Activated T-cell treated with anti-CD3 and anti-CD28 coated beads, Interleukin-2, amount 50 U/mL, for 4 hours (primary cell): ENCODE measurements at regions not wholly inside any gene's neighbourhood (a gene's known extent, or its start where the extent isn't known, plus 50 kb on each side); places are given as distances from the start of the nearest gene placed in this dataset.

Experiments
- ATAC-seq, 2 donors: fragments of 200-7000 bp; cut with Tn5 transposase; one replicate each; pipeline ENCODE4 v1.10.0; 2021
- DNase-seq: peaks from one replicate; pipeline ENCODE4 v3.0.0-alpha.2; 2020
- H3K27me3 Mint-ChIP-seq: one replicate; pipeline ENCODE4 v1.8.0; 2021; ENCODE audit warnings: low read depth, mixed read lengths
- H3K36me3 Mint-ChIP-seq: one replicate; pipeline ENCODE4 v1.8.0; 2022; ENCODE audit warnings: mixed read lengths; ENCODE audit not compliant: insufficient read depth
- H3K4me1 Mint-ChIP-seq: one replicate; pipeline ENCODE4 v1.8.0; 2021; ENCODE audit warnings: low read depth, mixed read lengths
- H3K4me3 Mint-ChIP-seq: one replicate; pipeline ENCODE4 v1.8.0; 2021; ENCODE audit warnings: mild to moderate bottlenecking, moderate library complexity, mixed read lengths
- H3K9me3 Mint-ChIP-seq: one replicate; pipeline ENCODE4 v1.8.0; 2021; ENCODE audit warnings: mixed read lengths

DNA sequence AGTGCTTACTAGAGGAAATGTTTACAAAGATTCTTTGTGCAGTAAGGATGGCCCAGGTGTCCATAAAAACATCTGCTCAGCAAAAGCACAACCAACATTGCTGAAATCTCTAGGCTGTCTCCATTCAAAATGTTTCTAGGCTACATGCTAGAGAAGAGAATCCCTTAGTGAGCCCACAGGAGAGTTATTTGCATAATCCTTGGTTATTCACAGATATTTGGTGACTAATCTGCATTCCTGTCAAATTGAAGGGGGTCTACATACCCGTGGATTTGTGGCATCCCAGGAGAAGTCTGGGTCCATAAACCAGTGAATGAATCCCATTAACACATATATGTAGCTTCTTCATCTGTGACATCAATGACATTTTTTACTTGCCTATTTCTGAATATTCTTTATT, 261.3 kb upstream of the ESRRG start:
- Mint-ChIP-seq H3K9me3 (peaks cover 4% of the 10 kb centered on the region), H3K4me1 (no peaks in the 10 kb centered on the region), H3K36me3 (no peaks in the 10 kb centered on the region), H3K27me3 (no peaks in the 10 kb centered on the region), H3K4me3 (no peak overlapping the region)
- no peak for DNase-seq
- no peak for ATAC-seq

DNA sequence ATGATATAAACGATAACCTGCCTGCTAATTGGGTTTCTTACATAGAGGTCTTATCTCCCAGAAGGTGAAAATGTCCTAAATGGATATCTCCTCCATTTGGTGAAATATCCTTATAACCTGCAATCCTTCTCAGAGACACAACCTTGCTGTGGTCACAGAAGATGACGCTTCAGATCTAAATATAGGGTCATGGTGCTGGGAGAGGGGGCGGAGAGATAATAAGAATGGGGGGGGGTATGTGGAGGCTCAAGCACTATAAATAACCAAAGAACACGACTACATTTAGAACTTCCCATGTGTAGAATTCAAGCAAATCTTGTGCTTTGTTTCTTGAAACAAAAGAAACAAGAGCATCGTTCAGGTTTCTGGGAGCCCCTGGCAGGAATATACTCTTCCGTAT, 260.6 kb upstream of the ESRRG start:
- Mint-ChIP-seq H3K4me1 (no peaks in the 10 kb centered on the region), H3K27me3 (no peaks in the 10 kb centered on the region), H3K36me3 (no peaks in the 10 kb centered on the region), H3K4me3 (no peak overlapping the region), H3K9me3 (peaks cover 3% of the 10 kb centered on the region)
- DNase-seq: no peak
- no peak for ATAC-seq

DNA sequence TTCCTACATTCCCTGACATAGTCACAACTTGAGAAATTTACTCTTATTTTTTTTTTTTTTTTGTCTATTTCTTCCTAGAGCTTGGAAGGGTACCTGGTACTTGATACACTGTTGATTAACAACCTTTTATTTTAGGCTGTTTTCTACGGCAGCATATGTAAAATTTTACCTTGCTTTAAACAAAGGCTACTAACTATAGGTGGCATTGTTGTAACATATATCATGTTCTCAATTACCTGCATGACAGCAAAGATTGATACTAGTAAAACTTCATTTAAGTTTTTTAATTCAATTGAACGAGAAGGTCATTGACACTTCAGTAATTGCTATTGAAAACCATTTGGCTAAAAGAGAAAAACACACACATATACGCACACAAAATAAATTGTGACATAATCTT, 238.3 kb upstream of the ESRRG start:
- Mint-ChIP-seq H3K36me3 (no peaks in the 10 kb centered on the region), H3K4me3 (no peak overlapping the region), H3K9me3 (peaks cover 6% of the 10 kb centered on the region), H3K4me1 (no peaks in the 10 kb centered on the region), H3K27me3 (no peaks in the 10 kb centered on the region)
- ATAC-seq (no peak), DNase-seq (no peak)

DNA sequence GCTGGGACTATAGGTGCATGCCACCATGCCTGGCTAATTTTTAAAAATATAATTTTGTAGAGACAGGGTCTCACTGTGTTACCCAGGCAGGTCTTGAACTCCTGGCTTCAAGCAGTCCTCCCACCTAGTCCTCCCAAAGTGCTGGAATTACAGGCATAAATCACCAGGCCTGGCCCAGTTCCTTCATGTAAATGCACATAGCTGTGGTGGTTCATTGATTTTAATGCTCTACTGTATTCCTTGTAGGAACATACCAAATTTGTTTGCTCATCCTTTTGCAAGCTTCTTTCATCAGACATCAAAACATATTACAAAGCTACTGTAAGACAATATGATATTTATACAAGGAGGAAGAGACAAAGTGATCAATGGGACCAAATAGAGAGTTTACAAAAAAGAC, 237.5 kb upstream of the ESRRG start:
- no peaks in the 10 kb centered on the region for H3K36me3 Mint-ChIP-seq
- H3K27me3 Mint-ChIP-seq: no peaks in the 10 kb centered on the region
- H3K4me3 Mint-ChIP-seq: no peak overlapping the region
- H3K9me3 Mint-ChIP-seq: peaks cover 6% of the 10 kb centered on the region
- no peaks in the 10 kb centered on the region for H3K4me1 Mint-ChIP-seq
- DNase-seq (no peak), ATAC-seq (no peak)

DNA sequence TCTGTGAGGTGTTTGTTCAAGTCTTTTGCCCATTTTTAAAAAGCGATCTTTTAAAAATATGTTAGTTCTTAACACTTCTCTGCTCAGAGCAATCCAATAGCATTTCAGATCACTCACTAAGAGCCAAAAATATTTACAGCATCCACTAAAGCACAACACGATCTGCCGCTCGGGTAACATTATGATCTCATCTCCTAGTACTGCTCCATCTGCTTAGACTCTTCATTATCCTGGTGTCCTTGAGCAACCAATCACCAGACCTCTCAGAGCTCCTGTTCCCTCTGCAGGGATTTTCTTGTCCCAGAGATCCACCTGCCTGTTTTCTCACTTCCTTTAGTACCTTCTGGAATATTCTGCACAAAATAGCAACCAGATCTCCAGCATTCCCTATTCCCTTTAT, 235.3 kb upstream of the ESRRG start:
- H3K4me1 Mint-ChIP-seq: no peaks in the 10 kb centered on the region
- ATAC-seq: no peak
- no peak for DNase-seq
- peaks cover 9% of the 10 kb centered on the region for H3K9me3 Mint-ChIP-seq
- no peaks in the 10 kb centered on the region for H3K27me3 Mint-ChIP-seq
- no peak overlapping the region for H3K4me3 Mint-ChIP-seq
- H3K36me3 Mint-ChIP-seq: no peaks in the 10 kb centered on the region

DNA sequence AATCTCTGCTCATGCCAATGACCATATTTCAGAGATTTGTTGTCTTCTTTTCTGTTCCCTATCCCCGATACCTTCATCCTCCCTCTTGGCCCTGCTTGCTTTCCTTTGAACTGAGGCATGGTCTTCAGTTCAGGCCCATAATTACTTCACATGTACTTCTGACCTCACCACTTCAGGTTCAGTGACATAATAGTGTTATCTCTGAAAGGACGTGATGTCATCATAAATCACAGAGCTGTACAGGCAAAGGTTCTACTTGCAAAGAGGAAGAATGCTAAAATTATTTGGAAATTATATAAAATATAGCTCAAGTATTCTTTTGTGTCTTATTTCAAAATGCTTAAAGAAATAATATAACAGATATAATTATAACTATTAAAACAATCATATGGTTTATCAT, 230.3 kb upstream of the ESRRG start:
- H3K36me3 Mint-ChIP-seq: no peaks in the 10 kb centered on the region
- H3K4me3 Mint-ChIP-seq: no peak overlapping the region
- H3K27me3 Mint-ChIP-seq: no peaks in the 10 kb centered on the region
- no peak for ATAC-seq
- H3K9me3 Mint-ChIP-seq: peaks cover 9% of the 10 kb centered on the region
- DNase-seq: no peak
- H3K4me1 Mint-ChIP-seq: no peaks in the 10 kb centered on the region

DNA sequence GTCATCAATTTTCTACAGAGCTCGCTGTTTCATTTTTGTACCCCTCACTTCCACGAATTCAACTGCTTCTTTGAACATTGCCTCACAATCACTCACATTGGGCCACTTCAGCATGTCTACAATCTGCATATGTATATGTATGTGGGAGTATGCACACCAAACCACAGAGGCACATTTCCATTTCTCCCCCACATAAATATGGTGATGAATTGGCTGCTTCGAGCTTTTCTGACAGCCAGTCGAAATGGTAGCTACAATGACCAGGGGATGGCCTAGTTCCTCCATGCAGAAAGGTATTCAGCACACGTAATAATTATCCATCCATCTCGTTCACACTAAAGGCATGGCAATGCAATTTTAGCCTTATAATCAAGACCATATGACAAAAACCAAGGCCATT, 229.6 kb upstream of the ESRRG start:
- Mint-ChIP-seq H3K27me3 (no peaks in the 10 kb centered on the region), H3K4me1 (no peaks in the 10 kb centered on the region), H3K36me3 (no peaks in the 10 kb centered on the region), H3K9me3 (peaks cover 9% of the 10 kb centered on the region), H3K4me3 (no peak overlapping the region)
- no peak for DNase-seq
- ATAC-seq: no peak

DNA sequence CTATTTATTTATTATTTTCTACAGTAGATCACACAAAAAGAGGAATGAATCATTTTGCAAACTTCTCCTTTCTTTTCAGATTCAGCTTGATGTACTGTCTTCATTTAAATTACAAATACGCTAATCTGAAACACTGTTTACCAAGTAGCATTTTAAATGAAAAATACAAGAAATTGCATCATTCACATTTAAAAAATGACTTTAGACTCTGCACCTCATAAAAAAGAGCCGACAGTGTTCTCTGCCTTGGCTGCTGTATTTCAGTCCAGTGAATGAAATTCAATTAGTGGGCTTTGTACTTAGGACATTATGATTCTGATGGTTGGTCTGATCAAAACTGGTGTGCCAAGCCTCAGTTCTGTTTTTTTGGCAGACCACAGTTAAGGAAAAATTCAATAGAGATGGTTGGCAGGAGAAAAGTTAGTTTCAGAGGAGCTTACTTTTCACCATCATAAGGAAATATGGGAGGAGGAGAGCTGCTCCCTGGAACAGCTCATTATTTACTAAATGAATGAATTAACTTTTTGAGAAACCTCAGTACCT, 222.4 kb upstream of the ESRRG start:
- Mint-ChIP-seq H3K4me1 (no peaks in the 10 kb centered on the region), H3K27me3 (no peaks in the 10 kb centered on the region), H3K36me3 (no peaks in the 10 kb centered on the region)

DNA sequence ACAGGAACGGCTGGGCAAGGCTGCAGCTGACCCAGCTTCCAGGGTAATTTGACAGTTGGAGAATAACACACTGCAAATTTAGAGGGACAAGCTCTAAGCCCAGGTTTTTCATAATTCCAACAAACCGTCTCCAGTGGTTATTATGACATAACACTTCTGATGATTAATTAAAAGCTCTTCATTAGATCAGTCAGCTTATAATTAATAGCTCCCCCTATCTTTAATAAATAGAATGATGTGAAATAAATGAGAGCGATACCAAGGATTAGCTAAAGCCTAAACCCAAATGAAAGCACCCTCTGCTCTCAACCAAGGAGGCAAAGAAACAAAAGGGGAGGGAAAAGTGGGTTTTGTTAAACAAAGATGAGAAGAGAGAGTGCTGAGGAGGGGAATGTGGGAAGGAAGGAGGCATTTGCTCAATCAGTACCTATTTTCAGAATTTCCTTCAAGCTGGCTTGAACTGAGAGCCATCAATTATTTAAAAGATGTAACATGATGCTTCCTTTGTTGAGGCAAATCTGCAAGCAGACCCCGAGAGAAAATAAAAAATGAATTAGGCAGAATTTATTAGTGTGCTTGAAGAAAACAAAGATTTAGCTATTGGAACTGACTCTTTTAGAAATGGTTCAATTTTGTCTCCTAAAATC, 221.8 kb upstream of the ESRRG start:
- H3K36me3 Mint-ChIP-seq: no peaks in the 10 kb centered on the region
- ATAC-seq: no peak
- no peak overlapping the region for H3K4me3 Mint-ChIP-seq
- DNase-seq: no peak
- no peaks in the 10 kb centered on the region for H3K4me1 Mint-ChIP-seq
- H3K27me3 Mint-ChIP-seq: no peaks in the 10 kb centered on the region
- H3K9me3 Mint-ChIP-seq: peaks cover 3% of the 10 kb centered on the region

More for the DNA sequence above, 222.4 kb upstream of the ESRRG start:
- DNase-seq (no peak), ATAC-seq (no peak)
- peaks cover 3% of the 10 kb centered on the region for H3K9me3 Mint-ChIP-seq
- H3K4me3 Mint-ChIP-seq: no peak overlapping the region

DNA sequence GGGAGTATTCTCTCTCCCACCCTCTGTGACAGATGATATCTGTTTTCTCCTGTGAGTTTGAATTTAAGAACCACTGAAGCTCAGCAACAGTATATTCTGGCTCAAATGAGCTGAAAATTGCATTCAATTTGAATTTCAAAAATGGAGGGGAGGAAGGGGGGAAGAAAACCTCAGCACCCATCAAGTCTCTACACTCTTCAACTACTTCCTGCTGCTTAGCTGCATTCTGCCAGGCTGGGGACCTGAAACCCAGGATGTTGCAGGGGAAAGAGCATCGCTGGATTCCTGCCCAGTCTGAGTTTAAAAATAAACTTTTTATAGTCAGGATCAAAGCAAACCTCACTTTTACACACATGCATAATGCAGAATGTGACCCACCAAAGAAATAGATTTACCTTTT, 214.3 kb upstream of the ESRRG start:
- ATAC-seq (no peak), DNase-seq (no peak)
- H3K27me3 Mint-ChIP-seq: no peaks in the 10 kb centered on the region
- H3K9me3 Mint-ChIP-seq: peaks cover 4% of the 10 kb centered on the region
- no peak overlapping the region for H3K4me3 Mint-ChIP-seq
- H3K4me1 Mint-ChIP-seq: no peaks in the 10 kb centered on the region
- H3K36me3 Mint-ChIP-seq: no peaks in the 10 kb centered on the region

DNA sequence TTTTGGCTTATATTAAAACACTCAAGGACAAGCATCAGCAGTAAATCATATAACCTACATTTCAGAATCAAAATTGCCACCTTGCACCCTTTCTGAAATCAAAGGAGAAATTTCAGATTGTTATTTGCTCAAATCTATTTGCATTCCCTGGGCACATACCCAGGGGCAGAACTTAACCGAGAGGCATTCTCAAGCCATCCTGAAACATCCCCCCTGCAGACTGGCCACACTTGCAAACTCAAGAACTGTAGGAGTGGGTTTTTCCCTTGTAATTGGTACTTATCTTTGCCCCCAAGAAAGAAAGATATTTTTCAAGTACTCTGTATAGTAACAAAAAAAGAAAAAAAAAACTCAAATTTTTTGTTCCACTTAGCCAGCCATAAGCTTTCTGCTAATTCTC, 213.6 kb upstream of the ESRRG start:
- Mint-ChIP-seq H3K4me3 (no peak overlapping the region), H3K36me3 (no peaks in the 10 kb centered on the region), H3K9me3 (peaks cover 4% of the 10 kb centered on the region), H3K4me1 (no peaks in the 10 kb centered on the region), H3K27me3 (no peaks in the 10 kb centered on the region)
- ATAC-seq: no peak
- DNase-seq: no peak

DNA sequence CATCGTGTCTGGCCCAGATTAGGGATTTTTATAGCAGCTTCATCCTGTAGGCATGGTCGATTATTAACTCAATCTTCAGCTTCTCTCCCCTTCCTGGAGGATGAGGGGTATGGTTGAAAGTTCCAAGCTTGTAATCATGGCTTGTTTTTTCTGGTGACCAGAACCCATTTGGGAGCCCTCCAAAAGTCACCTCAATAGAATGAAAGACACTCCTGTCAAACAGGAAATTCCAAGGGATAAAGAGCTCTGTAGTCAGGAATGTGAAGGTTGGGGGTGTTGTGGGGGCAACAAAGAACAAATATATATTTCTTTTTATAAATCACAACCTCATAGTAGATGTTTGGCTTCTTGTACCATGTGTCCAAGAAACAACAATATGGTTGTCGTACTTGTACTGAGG, 212.7 kb upstream of the ESRRG start:
- DNase-seq: no peak
- peaks cover 4% of the 10 kb centered on the region for H3K9me3 Mint-ChIP-seq
- no peak overlapping the region for H3K4me3 Mint-ChIP-seq
- H3K36me3 Mint-ChIP-seq: no peaks in the 10 kb centered on the region
- no peaks in the 10 kb centered on the region for H3K27me3 Mint-ChIP-seq
- ATAC-seq: no peak
- H3K4me1 Mint-ChIP-seq: no peaks in the 10 kb centered on the region

DNA sequence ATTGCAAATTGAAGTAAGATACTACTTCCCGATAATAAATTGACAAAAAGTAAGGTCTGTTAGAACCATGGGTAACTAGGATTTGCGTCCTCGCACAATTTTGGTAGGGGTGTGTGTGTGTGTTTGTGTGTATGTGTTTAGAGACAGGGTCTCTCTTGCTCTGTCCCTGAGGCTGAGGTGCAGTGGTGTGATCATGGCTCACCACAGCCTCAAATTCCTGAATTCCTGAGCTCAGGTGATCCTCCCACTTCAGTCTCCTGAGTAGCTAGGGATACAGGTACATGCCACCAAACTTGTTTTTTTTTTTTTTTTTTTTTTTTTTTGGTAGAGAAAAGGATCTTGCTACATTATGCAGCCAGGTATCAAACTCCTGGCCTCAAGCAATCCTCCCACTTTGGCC, 209.2 kb upstream of the ESRRG start:
- H3K27me3 Mint-ChIP-seq: no peaks in the 10 kb centered on the region
- H3K36me3 Mint-ChIP-seq: no peaks in the 10 kb centered on the region
- no peak overlapping the region for H3K4me3 Mint-ChIP-seq
- ATAC-seq: no peak
- H3K9me3 Mint-ChIP-seq: no peaks in the 10 kb centered on the region
- DNase-seq: no peak
- H3K4me1 Mint-ChIP-seq: no peaks in the 10 kb centered on the region

DNA sequence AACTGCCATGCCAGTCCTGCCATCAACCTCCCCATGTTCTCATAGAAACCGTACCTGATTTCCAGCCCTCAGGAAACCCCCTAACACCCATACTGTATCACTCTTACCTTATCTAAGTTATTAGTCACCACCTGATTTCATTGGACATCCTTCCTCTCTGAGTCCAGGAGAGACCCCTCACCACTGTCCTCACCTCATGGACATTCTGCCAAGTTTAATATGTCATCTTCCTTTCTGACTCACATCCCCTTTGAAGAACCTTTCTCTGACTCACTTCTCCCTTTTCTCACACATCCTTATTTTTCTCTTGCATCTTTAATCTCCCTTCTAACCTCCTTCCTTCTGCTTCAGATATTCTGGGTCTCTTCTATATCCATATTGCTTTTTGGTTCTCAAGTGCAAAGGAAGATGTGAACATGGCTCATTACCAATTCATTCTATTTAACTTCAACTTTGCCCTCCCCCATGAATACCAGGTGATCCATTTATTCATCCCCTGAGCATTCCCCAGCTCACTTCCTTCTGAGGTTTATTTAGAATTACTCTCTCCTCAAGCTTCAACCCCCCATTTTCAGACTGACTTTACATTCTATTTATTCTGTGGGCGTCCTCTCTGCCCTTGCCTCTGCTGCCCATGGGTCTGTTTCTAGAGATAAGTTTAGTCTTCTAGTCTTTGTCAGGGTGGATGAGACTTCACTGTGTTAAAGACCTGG, 206.8 kb upstream of the ESRRG start:
- H3K4me1 Mint-ChIP-seq: no peaks in the 10 kb centered on the region
- H3K27me3 Mint-ChIP-seq: no peaks in the 10 kb centered on the region
- no peaks in the 10 kb centered on the region for H3K9me3 Mint-ChIP-seq
- no peaks in the 10 kb centered on the region for H3K36me3 Mint-ChIP-seq
- no peak for DNase-seq
- H3K4me3 Mint-ChIP-seq: no peak overlapping the region
- ATAC-seq: no peak

DNA sequence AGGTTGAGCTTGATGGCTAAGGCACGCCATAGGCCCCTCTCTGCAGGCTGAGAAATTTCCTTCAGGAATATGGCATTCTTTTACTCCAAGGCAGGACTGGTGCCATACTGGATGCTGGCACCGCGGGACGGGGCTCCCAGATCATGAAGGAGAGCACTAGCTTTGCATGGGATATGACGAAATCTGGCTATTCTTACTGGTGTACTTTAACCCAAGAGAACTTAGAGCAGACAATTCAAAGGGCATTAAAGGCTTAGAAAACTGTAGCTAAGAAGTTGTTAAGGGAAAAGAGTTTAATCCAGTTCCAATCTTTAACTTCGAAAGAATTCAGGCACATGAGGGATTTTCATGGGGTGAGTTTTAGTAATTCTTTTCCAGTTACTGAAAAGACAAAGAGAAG, 204.4 kb upstream of the ESRRG start:
- Mint-ChIP-seq H3K4me1 (no peaks in the 10 kb centered on the region), H3K36me3 (no peaks in the 10 kb centered on the region), H3K4me3 (no peak overlapping the region), H3K27me3 (no peaks in the 10 kb centered on the region), H3K9me3 (no peaks in the 10 kb centered on the region)
- ATAC-seq (no peak), DNase-seq (no peak)
